ENCODE measurements at regions not wholly inside any gene's neighbourhood (a gene's known extent, or its start where the extent isn't known, plus 50 kb on each side); places are given as distances from the start of the nearest gene placed in this dataset.
"Not testable (repeated sequence)": the region's sequence is repeated elsewhere in the genome, so short reads cannot be mapped to it uniquely, and the experiment has no call there.

DNA sequence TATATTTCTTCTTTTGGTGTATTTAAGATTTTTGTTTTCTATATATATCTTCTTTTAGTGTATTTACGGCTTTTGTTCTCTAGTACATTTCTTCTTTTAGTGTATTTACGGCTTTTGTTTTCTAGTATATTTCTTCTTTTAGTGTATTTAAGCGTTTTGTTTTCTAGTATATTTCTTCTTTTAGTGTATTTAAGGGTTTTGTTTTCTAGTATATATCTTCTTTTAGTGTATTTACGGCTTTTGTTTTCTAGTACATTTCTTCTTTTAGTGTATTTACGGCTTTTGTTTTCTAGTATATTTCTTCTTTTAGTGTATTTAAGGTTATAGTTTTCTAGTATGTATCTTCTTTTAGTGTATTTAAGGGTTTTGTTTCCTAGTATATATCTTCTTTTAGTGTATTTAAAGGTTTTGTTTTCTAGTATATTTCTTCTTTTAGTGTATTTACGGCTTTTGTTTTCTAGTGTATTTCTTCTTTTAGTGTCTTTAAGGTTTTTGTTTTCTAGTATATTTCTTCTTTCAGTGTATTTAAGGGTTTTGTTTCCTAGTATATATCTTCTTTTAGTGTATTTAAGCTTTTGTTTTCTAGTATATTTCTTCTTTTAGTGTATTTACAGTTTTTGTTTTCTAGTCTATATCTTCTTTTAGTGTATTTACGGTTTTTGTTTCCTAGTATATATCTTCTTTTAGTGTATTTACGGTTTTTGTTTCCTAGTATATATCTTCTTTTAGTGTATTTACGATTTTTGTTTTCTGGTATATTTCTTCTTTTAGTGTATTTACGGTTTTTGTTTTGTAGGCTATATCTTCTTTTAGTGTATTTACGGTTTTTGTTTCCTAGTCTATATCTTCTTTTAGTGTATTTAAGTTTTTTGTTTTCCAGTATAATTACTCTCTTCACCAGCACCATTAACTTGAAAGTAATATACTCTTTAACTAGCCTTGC, 249.4 kb downstream of the SHOX start:
- DNase-seq, result not testable (repeated sequence)

DNA sequence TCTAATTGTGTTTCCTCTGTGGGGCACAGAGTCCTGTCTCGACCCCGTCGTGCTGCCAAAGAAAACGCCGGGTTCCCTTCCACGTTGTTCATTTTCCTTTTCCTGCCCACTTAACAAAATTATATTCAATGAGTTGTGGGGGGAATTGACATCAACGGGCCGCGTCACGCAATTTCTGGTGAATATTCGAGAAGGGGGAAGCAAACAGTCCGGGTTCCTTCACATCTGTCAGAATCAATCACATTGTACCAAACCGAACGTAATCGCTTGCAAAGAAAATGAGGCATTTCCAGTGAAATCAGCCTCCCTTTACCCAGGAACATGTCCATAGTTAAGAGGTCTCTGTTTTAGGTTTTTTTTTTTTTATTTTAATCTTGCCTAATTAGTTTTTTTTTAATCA, 243.5 kb downstream of the SHOX start:
- DNase-seq, result no peak

DNA sequence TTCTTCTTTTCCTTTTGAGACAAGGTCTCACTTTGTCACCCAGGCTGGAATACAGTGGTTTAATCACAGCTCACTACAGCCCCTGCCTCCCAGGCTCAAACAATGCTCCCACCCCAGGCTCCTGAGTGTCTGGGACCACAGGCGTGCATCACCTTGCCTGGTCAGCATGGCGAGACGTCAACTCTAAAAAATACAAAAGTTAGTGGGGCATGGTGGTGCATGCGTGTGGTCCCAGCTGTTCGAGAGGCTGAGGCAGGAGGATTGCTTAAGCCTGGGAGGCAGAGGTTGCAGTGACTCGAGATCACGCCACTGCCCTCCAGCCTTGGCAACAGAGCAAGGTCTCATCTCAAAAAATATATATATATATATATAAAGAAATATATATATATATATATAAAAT, 242.4 kb downstream of the SHOX start:
- DNase-seq, result no peak

DNA sequence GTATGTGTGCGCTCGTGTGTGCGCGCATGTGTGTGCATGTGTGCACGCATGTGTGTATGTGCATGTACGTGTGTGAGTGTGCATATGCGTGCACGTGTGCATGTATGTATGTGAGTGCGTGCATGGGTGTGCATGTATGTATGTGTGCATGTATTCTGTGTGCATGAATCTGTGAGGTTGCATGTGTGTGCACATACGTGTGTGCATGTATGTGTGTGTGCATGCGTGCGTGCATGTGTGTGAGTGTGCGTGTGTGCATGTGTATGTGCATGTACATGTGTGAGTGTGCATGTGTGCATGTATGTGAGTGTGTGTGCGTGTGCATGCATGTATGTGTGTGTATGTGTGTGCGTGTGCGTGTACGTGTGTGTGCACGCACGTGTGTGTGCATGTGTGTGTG, 241.5 kb downstream of the SHOX start:
- DNase-seq, result no peak

DNA sequence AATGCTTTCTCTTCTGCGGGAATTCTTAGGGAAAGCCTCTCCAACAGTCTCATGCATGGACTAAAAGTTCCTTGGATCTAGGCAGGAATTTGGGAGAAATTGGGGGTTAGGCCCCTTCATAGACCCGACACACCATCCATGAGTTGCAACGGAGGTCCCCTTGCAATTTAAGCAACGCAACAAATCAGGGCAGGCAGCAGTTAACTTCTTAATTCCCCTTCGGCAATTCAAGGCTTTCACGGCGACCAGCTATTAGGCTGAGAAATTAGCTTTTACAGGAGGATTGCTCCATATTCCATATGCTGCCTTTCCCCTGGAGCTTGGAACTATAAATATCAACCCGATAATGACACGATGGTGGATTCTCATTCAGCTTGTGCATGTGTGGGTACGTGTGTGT, 241.0 kb downstream of the SHOX start:
- no peak for DNase-seq

DNA sequence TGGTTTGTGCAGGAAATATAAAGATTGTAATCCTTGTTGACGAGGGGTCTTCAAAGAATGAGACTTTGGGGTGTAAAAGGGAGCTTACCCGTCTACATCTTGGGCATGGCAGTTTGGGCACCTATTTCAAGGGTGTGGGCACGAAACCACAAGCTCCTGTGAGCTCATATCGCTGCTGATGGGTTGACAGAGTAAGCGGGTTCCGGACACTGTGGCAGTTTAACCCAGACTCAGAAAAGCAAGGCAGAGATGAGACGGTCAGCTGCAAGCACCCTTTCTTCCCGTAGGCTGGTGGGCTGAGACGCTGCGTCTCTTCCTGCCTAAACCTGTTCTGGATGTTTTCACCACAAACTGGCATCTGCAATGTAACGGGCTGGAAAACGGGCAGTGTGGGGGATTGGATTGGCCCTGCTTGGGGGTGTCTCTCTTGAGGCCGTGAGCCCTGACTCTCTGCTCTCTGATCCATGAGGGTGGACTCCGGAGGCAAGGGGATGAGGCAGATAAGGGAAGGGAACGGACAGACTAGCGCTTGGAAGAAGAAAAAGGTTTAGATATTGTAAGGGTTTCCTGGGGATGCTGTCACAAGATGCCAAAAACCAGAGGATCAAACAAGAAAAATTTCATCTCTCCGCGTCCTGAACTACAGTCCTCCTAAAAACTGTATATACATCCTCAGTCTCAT, 237.5 kb downstream of the SHOX start:
- no peak for DNase-seq

DNA sequence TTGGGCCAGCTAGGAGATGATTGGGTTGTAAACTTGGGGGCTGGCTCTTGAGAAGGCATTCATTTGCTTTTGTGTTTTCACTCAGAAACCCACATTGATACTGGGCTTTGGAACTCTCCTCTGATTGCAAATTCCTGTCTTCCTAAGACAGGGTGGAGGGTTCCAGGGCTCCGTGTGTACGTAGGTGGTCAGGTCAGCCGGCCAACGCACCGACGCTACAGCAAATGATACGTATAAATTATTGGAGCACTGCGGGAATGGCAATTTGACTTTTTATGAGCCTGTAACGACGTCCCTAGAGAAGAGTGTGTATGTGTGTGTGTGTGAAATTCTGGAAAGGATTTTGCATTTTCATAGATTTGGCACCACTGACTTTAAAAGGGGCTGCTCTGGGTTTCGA, 236.9 kb downstream of the SHOX start:
- DNase-seq, result no peak

DNA sequence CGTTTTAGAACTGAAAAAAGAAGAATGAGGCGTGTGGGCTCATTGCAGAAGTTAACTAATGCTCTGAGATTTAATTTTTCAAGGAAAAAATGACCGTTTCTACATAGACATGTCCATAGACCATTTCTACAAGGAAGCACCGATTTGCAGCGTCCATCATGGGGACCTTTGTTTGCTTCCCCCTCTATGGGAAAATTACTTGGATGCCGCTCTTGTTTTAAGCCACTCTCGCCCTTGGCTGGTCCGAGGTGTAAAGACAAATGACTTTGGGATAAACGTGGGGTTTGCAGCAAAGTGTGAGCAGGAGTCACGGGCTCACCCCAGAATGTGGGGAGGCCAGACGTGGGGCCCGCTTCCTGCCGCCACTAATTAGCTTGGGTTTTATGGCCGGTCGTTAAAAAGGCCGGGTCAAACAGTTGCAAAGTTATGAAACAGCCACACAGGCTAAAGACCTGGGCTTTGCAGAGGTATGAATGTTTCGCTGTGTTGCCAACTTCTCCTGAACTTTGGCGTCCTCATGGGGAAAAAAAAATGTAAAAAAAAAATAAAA, 235.9 kb downstream of the SHOX start:
- no peak for DNase-seq

DNA sequence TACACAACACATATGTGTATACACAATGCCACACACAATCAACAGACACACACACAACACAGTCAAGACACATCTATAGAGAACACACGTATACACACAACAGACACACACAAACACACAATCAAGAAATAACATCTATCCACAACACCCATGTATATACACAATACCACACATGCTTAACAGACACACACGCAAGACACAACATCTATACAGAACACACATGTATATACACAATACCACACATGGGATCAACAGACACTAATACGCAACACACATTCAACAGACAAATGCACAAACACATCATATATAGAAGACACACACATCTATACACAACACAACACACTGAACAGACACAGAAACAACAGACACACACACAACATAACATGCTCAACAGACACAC, 234.8 kb downstream of the SHOX start:
- no peak for DNase-seq

DNA sequence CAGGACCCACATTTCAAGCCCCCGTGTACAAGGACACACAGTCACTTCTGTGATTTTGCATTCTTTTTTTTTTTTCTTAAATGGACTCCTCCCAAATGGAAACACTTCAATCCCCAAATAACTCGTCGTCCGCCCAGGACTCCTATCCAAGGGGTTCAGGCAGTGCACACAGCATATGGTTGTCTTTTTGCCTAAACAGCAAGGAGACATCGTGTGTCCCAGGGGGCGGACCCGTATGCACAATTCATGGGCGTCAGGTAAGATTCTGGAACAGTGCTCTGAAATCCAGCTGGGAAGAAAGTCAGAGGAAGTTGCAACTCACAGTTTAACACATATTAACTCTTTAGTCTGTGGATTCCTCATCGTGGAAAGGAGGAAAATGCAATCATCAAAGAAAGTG, 231.3 kb downstream of the SHOX start:
- DNase-seq, result no peak

DNA sequence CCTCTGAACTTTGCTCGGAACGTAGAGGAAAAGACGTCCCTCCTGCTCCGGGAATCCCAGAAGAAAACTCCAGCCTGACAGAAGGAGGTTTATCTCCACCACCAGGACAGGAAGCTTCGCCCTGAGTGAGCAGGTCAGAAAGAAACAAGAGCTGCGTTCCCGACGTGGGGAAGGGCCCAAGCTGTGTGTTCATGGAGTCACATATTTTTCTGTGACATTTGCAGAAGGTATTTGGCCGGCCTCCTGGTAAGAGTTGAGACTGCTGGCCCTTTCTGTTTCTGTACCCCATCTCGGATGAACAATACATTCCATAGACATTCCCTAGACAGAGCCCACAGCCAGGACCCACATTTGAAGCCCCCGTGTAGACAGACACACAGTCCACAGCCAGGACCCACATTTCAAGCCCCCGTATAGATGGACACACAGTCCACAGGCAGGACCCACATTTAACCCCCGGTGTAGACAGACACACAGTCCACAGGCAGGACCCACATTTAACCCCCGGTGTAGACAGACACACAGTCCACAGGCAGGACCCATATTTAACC, 230.8 kb downstream of the SHOX start:
- no peak for DNase-seq

DNA sequence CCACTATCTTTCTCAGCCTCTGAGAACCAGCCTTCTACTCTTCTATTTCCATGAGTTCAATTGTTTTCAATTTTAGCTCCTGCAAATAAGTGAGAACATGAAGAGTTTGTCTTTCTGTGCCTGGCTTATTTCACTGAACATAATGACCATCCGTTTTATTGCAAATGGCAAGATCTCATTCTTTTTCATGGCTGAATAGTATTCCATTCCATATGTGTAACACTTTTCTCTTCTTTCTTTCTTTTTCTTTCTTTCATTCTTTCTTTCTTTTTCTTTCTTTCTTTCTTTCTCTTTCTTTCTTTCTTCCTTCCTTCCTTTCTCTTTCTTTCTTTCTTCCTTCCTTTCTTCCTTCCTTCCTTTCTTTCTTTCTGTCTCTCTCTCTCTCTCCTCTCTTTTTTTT, 228.7 kb downstream of the SHOX start:
- DNase-seq, result no peak

DNA sequence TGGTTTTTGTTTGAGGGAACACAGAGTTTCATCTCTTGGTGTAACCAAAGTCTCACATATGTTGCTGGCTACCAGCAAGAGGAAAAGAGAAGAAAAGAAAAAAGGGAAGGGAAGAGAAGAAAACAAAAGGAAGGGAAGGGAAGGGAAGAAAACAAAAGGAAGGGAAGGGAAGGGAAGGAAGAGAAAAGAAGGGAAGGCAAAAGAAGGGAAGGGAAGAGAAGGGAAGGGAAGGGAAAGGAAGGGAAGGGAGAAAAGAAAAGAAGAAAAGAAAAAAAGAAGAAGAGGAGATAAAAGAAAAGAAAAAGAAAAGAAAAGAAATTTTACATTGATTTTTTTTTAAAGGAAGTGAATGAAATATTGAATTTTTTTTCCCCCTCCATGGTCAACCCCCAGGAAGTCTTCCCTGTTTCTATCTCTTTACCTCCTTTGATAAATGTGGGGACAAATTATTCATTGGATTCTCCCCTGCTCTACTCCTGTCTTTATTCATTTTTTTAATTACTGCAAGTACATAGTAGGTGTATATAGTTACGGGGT, 228.0 kb downstream of the SHOX start:
- DNase-seq, result no peak

DNA sequence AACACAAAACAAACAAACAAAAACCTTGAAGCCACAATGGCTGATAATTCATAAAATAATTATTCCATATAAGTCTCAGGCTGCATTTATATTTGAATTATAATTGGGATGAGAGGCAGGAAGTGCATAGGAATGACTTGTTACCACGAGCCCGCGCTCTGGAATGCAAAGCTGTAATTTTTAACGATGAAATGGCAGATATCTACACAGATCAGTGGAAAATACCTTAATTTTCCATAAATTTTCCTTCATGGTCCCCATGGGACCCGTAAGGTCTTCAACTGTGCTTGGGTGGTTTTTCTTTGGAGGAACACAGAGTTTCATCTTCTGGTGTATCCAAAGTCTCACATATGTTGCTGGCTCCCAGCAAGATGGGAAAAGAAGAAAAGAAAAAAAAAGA, 226.8 kb downstream of the SHOX start:
- no peak for DNase-seq

DNA sequence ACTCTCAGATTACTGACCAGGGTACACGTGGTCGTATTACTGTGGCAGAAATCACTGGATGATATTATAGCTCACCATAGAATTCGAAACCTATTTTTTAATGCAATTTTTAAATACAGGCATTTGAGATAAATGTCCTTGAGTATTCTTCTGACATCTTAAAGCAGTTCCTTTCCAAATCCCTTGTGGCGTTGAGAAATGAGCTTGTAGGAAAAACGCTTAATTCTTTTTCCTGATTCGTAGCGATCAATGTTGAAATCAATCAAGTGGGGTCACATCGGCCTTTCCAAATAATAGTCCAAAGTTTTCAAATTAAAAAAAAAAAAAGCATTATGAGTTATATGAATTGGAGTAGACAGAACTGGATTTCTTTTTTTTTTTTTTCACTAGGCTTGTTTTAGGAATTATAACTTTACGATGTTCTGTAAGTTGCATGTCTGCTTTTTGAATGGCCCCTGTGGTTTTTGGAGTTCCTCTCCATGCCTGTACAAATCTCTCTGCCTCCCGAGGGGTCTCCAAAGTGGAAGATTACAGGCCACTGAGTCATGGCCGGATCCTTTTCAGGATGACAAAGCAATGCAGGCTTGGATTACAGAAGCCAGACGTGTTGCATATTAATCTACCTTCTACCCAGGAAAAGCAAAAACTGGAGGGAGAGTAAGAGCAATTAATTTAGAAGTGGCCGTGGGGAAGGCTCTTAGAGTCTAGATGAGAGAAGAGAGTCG, 226.1 kb downstream of the SHOX start:
- DNase-seq, result no peak

DNA sequence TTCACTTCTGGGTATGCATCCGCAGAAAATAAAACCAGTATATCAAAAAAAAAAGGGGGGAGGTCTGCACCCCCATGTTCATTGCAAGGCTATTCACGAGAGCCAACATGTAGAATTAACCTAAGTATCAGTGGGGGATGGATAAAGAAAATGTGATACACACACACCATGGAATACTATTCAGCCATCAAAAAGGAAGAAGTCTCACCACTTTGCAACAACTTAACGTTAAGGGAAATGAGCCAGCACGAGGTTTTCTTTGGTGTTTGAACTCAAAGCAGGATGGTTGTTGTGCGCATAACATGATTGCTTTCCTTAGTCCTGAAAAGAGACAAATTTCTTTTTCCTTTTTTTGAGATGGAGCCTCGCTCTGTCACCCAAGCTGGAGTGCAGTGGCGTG, 222.7 kb downstream of the SHOX start:
- DNase-seq, result no peak

DNA sequence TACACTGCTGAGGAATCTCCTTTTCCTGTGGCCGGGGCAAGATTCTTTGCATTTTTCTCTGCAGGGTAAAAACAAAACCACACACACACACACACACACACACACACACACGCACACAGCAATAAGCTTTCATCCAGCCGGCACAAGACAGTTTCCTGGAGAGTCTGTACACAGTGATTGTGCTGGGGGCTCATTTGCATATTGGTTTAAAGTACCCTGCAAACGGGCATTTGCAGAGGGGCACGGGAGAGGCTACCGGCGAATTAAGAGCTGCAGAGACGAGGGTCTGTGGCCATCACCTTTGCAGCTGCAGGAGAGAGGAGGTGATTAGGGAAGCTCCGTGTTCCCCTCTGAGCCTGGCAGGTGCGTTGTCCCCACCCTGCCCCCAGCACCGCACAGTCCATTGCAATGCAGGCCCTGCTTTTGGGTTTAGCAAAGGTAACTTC, 219.9 kb downstream of the SHOX start:
- DNase-seq, result no peak

DNA sequence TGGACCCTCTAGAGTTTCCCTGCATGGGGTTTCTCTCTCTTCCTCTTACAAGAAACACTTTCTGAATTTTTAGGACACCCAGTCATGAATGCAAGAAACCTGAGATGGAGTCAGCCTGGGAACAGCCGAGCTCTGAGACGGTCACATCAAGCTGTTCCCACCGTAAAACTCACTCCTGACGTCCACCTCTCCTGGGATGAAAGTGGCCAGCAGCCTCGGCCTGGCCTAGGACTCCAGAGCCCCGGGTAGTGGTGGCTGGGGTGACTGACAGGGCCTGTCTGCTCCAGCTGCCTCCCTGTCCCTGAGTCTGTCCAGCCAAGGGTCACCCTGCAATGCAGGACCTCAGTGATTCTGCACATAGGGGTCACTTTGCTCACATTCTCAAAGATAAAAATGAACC, 217.8 kb downstream of the SHOX start:
- no peak for DNase-seq

DNA sequence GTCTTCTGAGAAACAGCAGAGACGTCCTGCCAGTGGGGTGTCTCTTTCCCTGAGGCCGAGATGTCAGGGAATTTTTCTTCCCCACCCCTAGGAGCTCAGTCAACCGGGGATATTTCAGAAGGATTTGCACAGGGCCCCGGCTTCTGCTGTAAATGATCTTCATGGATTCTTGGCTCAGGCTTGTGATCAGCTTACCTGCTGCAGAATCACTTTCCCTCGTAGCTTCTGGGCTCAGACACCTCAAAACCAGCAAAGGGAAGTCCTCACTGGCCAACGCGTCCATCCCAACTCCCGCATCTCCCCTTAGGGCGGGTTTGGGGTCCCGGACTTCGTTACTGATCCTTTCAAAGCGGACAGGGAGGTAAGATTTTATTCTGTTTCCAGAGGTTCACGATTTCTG, 212.7 kb downstream of the SHOX start:
- DNase-seq, result no peak

DNA sequence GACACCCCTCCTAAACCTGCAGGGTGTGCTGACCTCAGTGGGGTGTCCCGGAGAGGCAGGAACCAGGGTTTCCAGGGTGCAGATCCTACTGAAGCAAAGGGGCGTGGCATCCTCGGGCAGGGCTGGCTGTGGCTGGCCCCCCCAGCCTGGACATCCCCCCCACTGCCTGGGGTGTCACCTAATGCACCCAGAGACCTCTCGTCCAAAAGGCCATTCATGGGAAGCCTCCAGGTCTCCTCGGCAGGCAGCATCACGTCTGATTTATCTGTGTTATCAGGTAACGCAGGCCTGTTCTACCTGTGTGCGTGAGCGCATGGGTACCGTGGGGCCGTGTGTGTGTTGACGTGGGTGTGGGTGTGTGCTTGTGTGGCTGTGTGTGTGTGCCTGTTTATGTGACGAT, 210.0 kb downstream of the SHOX start:
- DNase-seq, result no peak

DNA sequence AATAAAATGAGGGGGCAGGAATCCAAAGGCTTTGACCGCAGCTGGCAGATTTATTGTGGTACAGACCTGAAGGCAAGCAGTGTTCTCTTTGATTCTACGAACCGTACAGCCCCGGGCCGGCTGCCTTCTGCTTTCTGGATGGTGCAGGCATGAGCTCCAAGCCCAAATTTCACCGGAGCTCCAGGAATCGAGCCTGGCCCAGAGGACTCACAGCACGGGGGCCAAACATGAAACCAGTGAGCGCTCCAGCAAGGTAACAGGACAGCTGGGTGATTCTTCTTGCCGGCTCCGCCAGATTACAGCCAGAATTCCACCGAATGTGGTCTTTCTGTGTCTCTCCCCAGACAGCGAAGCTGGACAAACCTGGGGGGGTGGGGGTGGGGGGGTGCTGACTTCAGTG, 208.1 kb downstream of the SHOX start:
- not testable (repeated sequence) for DNase-seq

DNA sequence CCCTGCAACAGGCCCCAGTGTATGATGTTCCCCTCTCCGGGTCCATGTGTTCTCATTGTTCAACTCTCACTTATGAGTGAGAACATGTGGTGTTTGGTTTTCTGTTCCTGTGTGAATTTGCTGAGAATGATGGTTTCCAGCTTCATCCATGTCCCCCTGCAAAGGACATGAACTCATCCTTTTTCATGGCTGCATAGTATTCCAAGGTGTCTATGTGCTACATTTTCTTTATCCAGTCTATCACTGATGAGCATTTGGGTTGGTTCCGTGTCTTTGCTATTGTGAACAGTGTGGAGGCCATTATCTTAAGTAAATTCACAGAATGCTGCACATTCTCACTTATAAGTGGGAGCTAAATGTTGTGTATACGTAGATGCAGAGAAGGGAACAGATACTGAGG, 205.3 kb downstream of the SHOX start:
- DNase-seq, result not testable (repeated sequence)

DNA sequence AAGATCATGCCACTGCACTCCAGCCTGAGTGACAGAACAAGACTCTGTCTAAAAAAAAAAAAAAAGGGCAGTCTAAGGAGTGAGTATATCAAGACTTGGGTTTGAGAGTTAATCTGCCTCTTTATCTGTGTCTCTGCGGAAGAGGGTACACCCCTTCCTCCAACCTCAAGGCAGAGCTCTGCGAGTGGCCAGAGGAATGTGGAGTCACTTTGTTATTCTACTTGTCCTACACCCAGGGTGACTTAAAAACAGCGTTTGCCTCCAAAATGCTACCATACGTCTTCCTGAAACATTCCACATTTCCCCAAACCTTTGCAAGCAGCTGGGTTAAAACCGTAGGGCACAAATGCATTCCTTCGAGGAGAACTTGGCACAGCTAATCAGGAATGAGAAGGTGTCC, 199.9 kb downstream of the SHOX start:
- no peak for DNase-seq

Measured in SIG-M5 (cell line).